H1 (cell line): ENCODE measurements at regions not wholly inside any gene's neighbourhood (a gene's known extent, or its start where the extent isn't known, plus 50 kb on each side); places are given as distances from the start of the nearest gene placed in this dataset.

Source experiments
- BACH1 ChIP-seq: IDR thresholded peaks from 2 replicates; pipeline ENCODE4 v1.6.1; 2012; ENCODE audit warnings: low read length, improper control_type of control experiment
- GABPA ChIP-seq: IDR thresholded peaks from 2 replicates; pipeline ENCODE4 v1.6.1; 2011; ENCODE audit warnings: mild to moderate bottlenecking, low read length, moderate library complexity, borderline replicate concordance; ENCODE audit not compliant: insufficient read depth
- JUN ChIP-seq: IDR thresholded peaks from 2 replicates; pipeline ENCODE4 v1.6.1; 2011; ENCODE audit warnings: low read depth, mild to moderate bottlenecking, improper control_type of control experiment, low read length
- RNF2 ChIP-seq: fragments of 200-900, 300-1000 bp; sonication (generic); IDR thresholded peaks from 2 replicates; pipeline ENCODE4 v1.7.1; 2016; ENCODE audit warnings: borderline replicate concordance, low read depth, mild to moderate bottlenecking, antibody characterized with exemption, low read length; ENCODE audit not compliant: poor library complexity, severe bottlenecking; ENCODE audit errors: missing control alignments
- TF ChIP-seq, protein P1 (sequence below), 3 experiments: IDR thresholded peaks; 1 replicate in 2 of 3; 2 replicates in 1 of 3; pipeline versions ENCODE4 v1.5.1 to v1.6.1; 2011; ENCODE audit warnings: low read length in 3 of 3, mild to moderate bottlenecking in 3 of 3, inconsistent platforms in 2 of 3, low read depth in 1 of 3, moderate library complexity in 1 of 3; ENCODE audit not compliant: insufficient read depth in 1 of 3; ENCODE audit errors: control extremely low read depth in 1 of 3

DNA sequence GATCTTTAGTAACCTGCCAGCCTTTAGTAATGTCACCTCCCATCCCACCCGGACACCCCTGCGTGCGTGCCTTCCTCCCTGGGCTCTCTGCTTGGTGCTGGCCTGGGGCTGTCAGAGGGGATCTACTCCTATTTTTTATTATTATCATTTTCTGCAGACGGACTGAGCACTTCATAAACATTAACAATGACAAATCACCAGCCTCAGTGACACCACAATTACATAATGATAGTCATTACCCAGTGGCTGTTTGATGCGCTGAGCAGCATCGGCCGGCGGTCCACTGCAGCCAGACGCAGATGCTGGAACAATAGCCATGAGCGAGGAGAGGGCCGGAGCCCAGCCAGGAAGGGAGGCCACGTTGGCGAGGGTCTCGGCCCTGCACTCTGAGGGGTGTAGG, 309.3 kb upstream of the AJAP1 start:
- no peak for TF ChIP-seq JUN
- TF ChIP-seq BACH1 = no peak
- TF ChIP-seq, protein P1, sequence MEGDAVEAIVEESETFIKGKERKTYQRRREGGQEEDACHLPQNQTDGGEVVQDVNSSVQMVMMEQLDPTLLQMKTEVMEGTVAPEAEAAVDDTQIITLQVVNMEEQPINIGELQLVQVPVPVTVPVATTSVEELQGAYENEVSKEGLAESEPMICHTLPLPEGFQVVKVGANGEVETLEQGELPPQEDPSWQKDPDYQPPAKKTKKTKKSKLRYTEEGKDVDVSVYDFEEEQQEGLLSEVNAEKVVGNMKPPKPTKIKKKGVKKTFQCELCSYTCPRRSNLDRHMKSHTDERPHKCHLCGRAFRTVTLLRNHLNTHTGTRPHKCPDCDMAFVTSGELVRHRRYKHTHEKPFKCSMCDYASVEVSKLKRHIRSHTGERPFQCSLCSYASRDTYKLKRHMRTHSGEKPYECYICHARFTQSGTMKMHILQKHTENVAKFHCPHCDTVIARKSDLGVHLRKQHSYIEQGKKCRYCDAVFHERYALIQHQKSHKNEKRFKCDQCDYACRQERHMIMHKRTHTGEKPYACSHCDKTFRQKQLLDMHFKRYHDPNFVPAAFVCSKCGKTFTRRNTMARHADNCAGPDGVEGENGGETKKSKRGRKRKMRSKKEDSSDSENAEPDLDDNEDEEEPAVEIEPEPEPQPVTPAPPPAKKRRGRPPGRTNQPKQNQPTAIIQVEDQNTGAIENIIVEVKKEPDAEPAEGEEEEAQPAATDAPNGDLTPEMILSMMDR (IDR thresholded peaks at IDR 0.05; ENCODE audit: control extremely low read depth in 1 of 3, insufficient read depth in 1 of 3, low read depth in 1 of 3, low read length in 3 of 3) = no peak
- no peak for TF ChIP-seq GABPA
- no peak for TF ChIP-seq RNF2
